Smooth muscle cell (in vitro differentiated cells): ENCODE measurements at regions not wholly inside any gene's neighbourhood (a gene's known extent, or its start where the extent isn't known, plus 50 kb on each side); places are given as distances from the start of the nearest gene placed in this dataset.

ENCODE experiments used
- DNase-seq: peaks from one replicate; lab custom pipeline; 2025; ENCODE audit not compliant: unreplicated experiment; lab: John Stamatoyannopoulos, UW
- H2AFZ ChIP-seq: fragments of 200-600 bp; sonication (generic); 2 replicates; pipeline ENCODE4 v1.6.0; 2016; ENCODE audit warnings: antibody characterized with exemption, low read depth, mild to moderate bottlenecking
- H3F3A ChIP-seq: fragments of 200-600 bp; sonication (generic); 2 replicates; pipeline ENCODE4 v1.6.0; 2017; ENCODE audit warnings: antibody characterized with exemption, low read depth
- H3K27ac ChIP-seq: fragments of 200-600 bp; sonication (generic); 2 replicates; pipeline ENCODE4 v1.5.1; 2016; ENCODE audit warnings: low read depth, mild to moderate bottlenecking
- H3K27me3 ChIP-seq: fragments of 200-600 bp; sonication (generic); 2 replicates; pipeline ENCODE4 v1.6.1; 2016; ENCODE audit warnings: low read depth, mild to moderate bottlenecking
- H3K36me3 ChIP-seq: fragments of 200-600 bp; sonication (generic); 2 replicates; pipeline ENCODE4 v1.5.1; 2016; ENCODE audit warnings: low read depth
- H3K4me1 ChIP-seq: fragments of 200-600 bp; sonication (generic); 2 replicates; pipeline ENCODE4 v1.5.1; 2016; ENCODE audit warnings: low read depth
- H3K4me2 ChIP-seq: fragments of 200-600 bp; sonication (generic); 2 replicates; pipeline ENCODE4 v1.6.0; 2016; ENCODE audit warnings: mild to moderate bottlenecking
- H3K4me3 ChIP-seq: fragments of 200-600 bp; sonication (generic); 2 replicates; pipeline ENCODE4 v1.5.1; 2016; ENCODE audit warnings: mild to moderate bottlenecking
- H3K79me2 ChIP-seq: fragments of 200-600 bp; sonication (generic); 2 replicates; pipeline ENCODE4 v1.6.0; 2016; ENCODE audit warnings: low read depth, mild to moderate bottlenecking
- H3K9ac ChIP-seq: fragments of 200-600 bp; sonication (generic); 2 replicates; pipeline ENCODE4 v1.6.0; 2016; ENCODE audit warnings: low read depth
- H3K9me3 ChIP-seq: fragments of 200-600 bp; sonication (generic); replicated peaks from 2 replicates; pipeline ENCODE4 v1.5.1; 2016; ENCODE audit warnings: low read depth
- H4K20me1 ChIP-seq: fragments of 200-600 bp; sonication (generic); 2 replicates; pipeline ENCODE4 v1.6.0; 2016; ENCODE audit warnings: low read depth
- WGBS: methylation state at CpG from one replicate; pipeline ENCODE4 v1.1.7; 2016; ENCODE audit warnings: low lambda C conversion rate; 5-methylcytosine and 5-hydroxymethylcytosine counted together
- TF ChIP-seq, protein P1 (sequence below): fragments of 200-600 bp; sonication (generic); IDR thresholded peaks from 2 replicates; pipeline ENCODE4 v1.5.1; 2017; ENCODE audit warnings: borderline replicate concordance, mild to moderate bottlenecking, antibody characterized with exemption; ENCODE audit not compliant: insufficient read depth, poor library complexity, severe bottlenecking

DNA sequence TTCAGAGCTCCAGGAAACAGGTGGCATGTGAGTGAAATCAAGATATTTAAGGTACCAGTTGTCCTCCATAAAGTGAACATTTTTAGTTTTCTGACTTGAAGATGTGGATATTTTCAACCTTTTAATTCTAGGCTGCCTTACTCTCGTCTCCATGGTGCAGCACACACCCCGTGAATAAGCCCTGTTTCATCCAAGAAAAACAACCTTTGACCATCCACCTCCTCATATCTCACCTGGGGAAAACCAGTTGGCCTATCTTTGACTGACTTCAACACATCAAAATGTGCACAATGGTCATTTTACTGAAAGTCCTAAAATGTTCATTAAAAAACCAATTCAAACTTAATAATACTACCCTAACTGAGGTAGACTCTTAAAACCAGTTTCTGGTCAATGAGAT lies 73.8 kb upstream of the CD2AP start:
- no peaks in the 10 kb centered on the region for H3F3A ChIP-seq
- no peak overlapping the region for H3K4me2 ChIP-seq
- DNase-seq = no peak
- H3K27ac ChIP-seq = no peak overlapping the region
- no peaks in the 10 kb centered on the region for H3K4me1 ChIP-seq
- WGBS = 89% methylated on average over 2 of the region's 2 CpGs
- no peaks in the 10 kb centered on the region for H4K20me1 ChIP-seq
- no peaks in the 10 kb centered on the region for H3K27me3 ChIP-seq
- H3K36me3 ChIP-seq = no peaks in the 10 kb centered on the region
- H3K9ac ChIP-seq = no peak overlapping the region
- H2AFZ ChIP-seq = no peak overlapping the region
- no peak overlapping the region for H3K4me3 ChIP-seq
- no peaks in the 10 kb centered on the region for H3K9me3 ChIP-seq
- no peaks in the 10 kb centered on the region for H3K79me2 ChIP-seq
- TF ChIP-seq, protein P1, sequence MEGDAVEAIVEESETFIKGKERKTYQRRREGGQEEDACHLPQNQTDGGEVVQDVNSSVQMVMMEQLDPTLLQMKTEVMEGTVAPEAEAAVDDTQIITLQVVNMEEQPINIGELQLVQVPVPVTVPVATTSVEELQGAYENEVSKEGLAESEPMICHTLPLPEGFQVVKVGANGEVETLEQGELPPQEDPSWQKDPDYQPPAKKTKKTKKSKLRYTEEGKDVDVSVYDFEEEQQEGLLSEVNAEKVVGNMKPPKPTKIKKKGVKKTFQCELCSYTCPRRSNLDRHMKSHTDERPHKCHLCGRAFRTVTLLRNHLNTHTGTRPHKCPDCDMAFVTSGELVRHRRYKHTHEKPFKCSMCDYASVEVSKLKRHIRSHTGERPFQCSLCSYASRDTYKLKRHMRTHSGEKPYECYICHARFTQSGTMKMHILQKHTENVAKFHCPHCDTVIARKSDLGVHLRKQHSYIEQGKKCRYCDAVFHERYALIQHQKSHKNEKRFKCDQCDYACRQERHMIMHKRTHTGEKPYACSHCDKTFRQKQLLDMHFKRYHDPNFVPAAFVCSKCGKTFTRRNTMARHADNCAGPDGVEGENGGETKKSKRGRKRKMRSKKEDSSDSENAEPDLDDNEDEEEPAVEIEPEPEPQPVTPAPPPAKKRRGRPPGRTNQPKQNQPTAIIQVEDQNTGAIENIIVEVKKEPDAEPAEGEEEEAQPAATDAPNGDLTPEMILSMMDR = no peak

DNA sequence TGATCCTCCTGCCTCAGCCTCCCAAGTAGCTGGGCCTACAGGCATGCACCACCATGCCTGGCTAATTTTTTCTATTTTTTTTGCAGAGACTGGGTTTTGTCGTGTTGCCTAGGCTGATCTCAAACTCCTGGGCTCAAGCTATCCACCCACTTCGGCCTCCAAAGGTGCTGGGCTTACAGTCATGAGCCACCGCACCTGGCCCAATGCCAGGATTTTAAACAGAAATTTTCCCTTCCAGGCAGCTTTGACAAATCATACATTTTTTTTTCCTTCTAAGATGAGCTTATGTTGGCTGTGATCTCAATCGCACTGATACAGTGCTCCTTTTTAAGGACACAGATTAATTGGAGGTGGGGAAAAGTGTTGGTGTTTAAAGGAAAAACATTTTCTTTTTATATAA lies 73.2 kb upstream of the CD2AP start:
- Histone ChIP-seq H2AFZ (no peak overlapping the region), H3K9me3 (no peaks in the 10 kb centered on the region), H3K9ac (no peak overlapping the region), H3K27me3 (no peaks in the 10 kb centered on the region), H3K79me2 (no peaks in the 10 kb centered on the region), H3K4me2 (no peak overlapping the region), H3K4me1 (no peaks in the 10 kb centered on the region), H4K20me1 (no peaks in the 10 kb centered on the region), H3F3A (no peaks in the 10 kb centered on the region), H3K36me3 (no peaks in the 10 kb centered on the region), H3K27ac (no peak overlapping the region), H3K4me3 (no peak overlapping the region)
- 91% methylated on average over 4 of the region's 4 CpGs for WGBS
- TF ChIP-seq, protein P1 = no peak
- no peak for DNase-seq

DNA sequence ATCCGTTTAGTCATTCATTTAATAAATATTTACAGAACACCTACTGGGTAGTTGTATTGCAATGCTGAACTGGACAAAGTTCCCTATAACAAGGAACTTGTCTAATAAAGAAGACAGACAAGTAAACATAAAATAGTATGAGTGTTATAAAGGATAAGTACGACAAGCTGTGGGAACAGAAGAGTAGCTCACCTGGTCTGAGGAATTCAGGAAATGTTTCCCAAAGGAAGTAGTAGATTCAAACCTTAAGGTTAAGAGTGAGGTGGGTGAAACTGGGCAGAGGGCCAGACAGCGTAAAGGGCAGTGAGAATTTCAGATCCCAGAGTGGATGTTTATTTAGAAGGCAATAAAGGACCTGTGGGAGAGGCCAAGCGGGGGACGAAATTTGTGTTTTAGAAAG lies 72.3 kb upstream of the CD2AP start:
- H3K27me3 ChIP-seq = no peaks in the 10 kb centered on the region
- TF ChIP-seq, protein P1 = no peak
- H3K9me3 ChIP-seq = no peaks in the 10 kb centered on the region
- WGBS = 77% methylated on average over 5 of the region's 5 CpGs
- no peaks in the 10 kb centered on the region for H3K4me1 ChIP-seq
- H3F3A ChIP-seq = no peaks in the 10 kb centered on the region
- no peak for DNase-seq
- no peak overlapping the region for H2AFZ ChIP-seq
- no peaks in the 10 kb centered on the region for H4K20me1 ChIP-seq
- H3K4me3 ChIP-seq = no peak overlapping the region
- H3K36me3 ChIP-seq = no peaks in the 10 kb centered on the region
- no peak overlapping the region for H3K4me2 ChIP-seq
- H3K79me2 ChIP-seq = no peaks in the 10 kb centered on the region
- H3K27ac ChIP-seq = no peak overlapping the region
- no peak overlapping the region for H3K9ac ChIP-seq
